OCI-LY3 (cell line): ENCODE measurements at regions not wholly inside any gene's neighbourhood (a gene's known extent, or its start where the extent isn't known, plus 50 kb on each side); places are given as distances from the start of the nearest gene placed in this dataset.
"Not testable (repeated sequence)": the region's sequence is repeated elsewhere in the genome, so short reads cannot be mapped to it uniquely, and the experiment has no call there.

Experiments used
- H2AFZ ChIP-seq: fragments of 200-600, 300-600 bp; shearing (Covaris generic); 2 replicates; pipeline ENCODE4 v1.6.0; 2014; ENCODE audit warnings: antibody characterized with exemption, low read depth, low read length
- H3K27ac ChIP-seq: fragments of 200-600, 300-600 bp; sonication (generic); 2 replicates; pipeline ENCODE4 v1.5.1; 2014; ENCODE audit warnings: mild to moderate bottlenecking, low read length, moderate library complexity, mixed read lengths
- H3K27me3 ChIP-seq: fragments of 200-600, 300-600 bp; sonication (generic); 2 replicates; pipeline ENCODE4 v1.6.1; 2014; ENCODE audit warnings: low read depth, low read length, mixed read lengths
- H3K36me3 ChIP-seq: fragments of 200-600, 300-600 bp; sonication (generic); replicated peaks from 2 replicates; pipeline ENCODE3; 2014; ENCODE audit warnings: low read depth, low read length, mixed read lengths
- H3K4me1 ChIP-seq: fragments of 300-600, 200-600 bp; sonication (generic); 2 replicates; pipeline ENCODE4 v1.6.1; 2014; ENCODE audit warnings: low read length, mixed read lengths
- H3K4me2 ChIP-seq: fragments of 200-600, 300-600 bp; sonication (generic); 2 replicates; pipeline ENCODE4 v1.6.1; 2014; ENCODE audit warnings: low read length, mixed read lengths
- H3K4me3 ChIP-seq: fragments of 300-600, 200-600 bp; sonication (generic); 2 replicates; pipeline ENCODE4 v1.5.1; 2014; ENCODE audit warnings: antibody characterized with exemption, mild to moderate bottlenecking, low read length, moderate library complexity
- H3K79me2 ChIP-seq: fragments of 300-600, 200-600 bp; shearing (Covaris generic); 2 replicates; pipeline ENCODE4 v1.6.1; 2014; ENCODE audit warnings: mild to moderate bottlenecking, low read length, mixed read lengths
- H3K9ac ChIP-seq: fragments of 300-600, 200-600 bp; shearing (Covaris generic); 2 replicates; pipeline ENCODE4 v1.6.0; 2014; ENCODE audit warnings: mild to moderate bottlenecking, low read length, moderate library complexity
- H3K9me3 ChIP-seq: fragments of 200-600, 300-600 bp; shearing (Covaris generic); 2 replicates; pipeline ENCODE4 v1.6.1; 2014; ENCODE audit warnings: low read length, mixed read lengths; ENCODE audit not compliant: insufficient read depth
- H4K20me1 ChIP-seq: fragments of 200-600, 300-600 bp; sonication (generic); 2 replicates; pipeline ENCODE4 v1.6.1; 2016; ENCODE audit warnings: low read length, mixed read lengths; ENCODE audit not compliant: insufficient read depth
- CTCF ChIP-seq: fragments of 200-600, 300-600 bp; sonication (generic); IDR thresholded peaks from 2 replicates; pipeline ENCODE4 v1.5.1; 2014; ENCODE audit warnings: antibody characterized with exemption, low read length, low read depth
- EZH2phosphoT487 ChIP-seq: fragments of 200-600 bp; shearing (Covaris generic); IDR thresholded peaks from 2 replicates; pipeline ENCODE4 v1.6.1; 2018; ENCODE audit warnings: antibody characterized with exemption, mixed run types, low read depth

- no peaks in the 10 kb centered on the region for H3K9me3 ChIP-seq
- no peak overlapping the region for H3K4me3 ChIP-seq
- H3K9ac ChIP-seq, result no peak overlapping the region
- no peaks in the 10 kb centered on the region for H4K20me1 ChIP-seq
- H3K36me3 ChIP-seq, result no peaks in the 10 kb centered on the region
- H3K27me3 ChIP-seq, result no peaks in the 10 kb centered on the region; the same call in 1 of the 2 replicates
- H3K4me1 ChIP-seq, result no peaks in the 10 kb centered on the region
- no peak overlapping the region for H2AFZ ChIP-seq
- no peak overlapping the region for H3K4me2 ChIP-seq
- H3K79me2 ChIP-seq, result no peaks in the 10 kb centered on the region
- H3K27ac ChIP-seq, result no peak overlapping the region
- TF ChIP-seq EZH2phosphoT487, result no peak
- TF ChIP-seq CTCF, result no peak
Measured at GRCh38 chr1:5769146-5769545, 223.1 kb downstream of the NPHP4 start.

GRCh38 chr1:5768014-5768413, 224.2 kb downstream of the NPHP4 start:
- TF ChIP-seq EZH2phosphoT487, result no peak
- no peak for TF ChIP-seq CTCF
- Histone ChIP-seq H3K4me3 (no peak overlapping the region), H4K20me1 (no peaks in the 10 kb centered on the region), H3K27me3 (no peaks in the 10 kb centered on the region; the same call in 1 of the 2 replicates), H3K79me2 (no peaks in the 10 kb centered on the region), H3K9ac (no peak overlapping the region), H3K9me3 (no peaks in the 10 kb centered on the region; the same call in 1 of the 2 replicates), H3K4me1 (no peaks in the 10 kb centered on the region), H3K4me2 (no peak overlapping the region), H3K27ac (no peak overlapping the region), H2AFZ (no peak overlapping the region), H3K36me3 (no peaks in the 10 kb centered on the region)

- not testable (repeated sequence) for H3K27me3 ChIP-seq, H2AFZ ChIP-seq, H3K36me3 ChIP-seq, H4K20me1 ChIP-seq, H3K9ac ChIP-seq, H3K79me2 ChIP-seq, H3K9me3 ChIP-seq, H3K4me1 ChIP-seq, H3K27ac ChIP-seq, H3K4me3 ChIP-seq, H3K4me2 ChIP-seq
Measured at GRCh38 chr1:5766996-5767395, 225.2 kb downstream of the NPHP4 start.

GRCh38 chr1:5765997-5766913, 226.0 kb downstream of the NPHP4 start:
- no peak for TF ChIP-seq CTCF
- no peak for TF ChIP-seq EZH2phosphoT487
- Histone ChIP-seq H3K4me2 (no peak overlapping the region), H3K36me3 (no peaks in the 10 kb centered on the region), H4K20me1 (no peaks in the 10 kb centered on the region), H3K79me2 (no peaks in the 10 kb centered on the region), H3K4me3 (no peak overlapping the region), H3K4me1 (no peaks in the 10 kb centered on the region), H3K27me3 (no peaks in the 10 kb centered on the region; the same call in 1 of the 2 replicates), H2AFZ (no peak overlapping the region), H3K9me3 (no peaks in the 10 kb centered on the region; the same call in 1 of the 2 replicates), H3K9ac (no peak overlapping the region), H3K27ac (no peak overlapping the region)
